ENCODE measurements at regions not wholly inside any gene's neighbourhood (a gene's known extent, or its start where the extent isn't known, plus 50 kb on each side); places are given as distances from the start of the nearest gene placed in this dataset.
"Not testable (repeated sequence)": the region's sequence is repeated elsewhere in the genome, so short reads cannot be mapped to it uniquely, and the experiment has no call there.

DNA sequence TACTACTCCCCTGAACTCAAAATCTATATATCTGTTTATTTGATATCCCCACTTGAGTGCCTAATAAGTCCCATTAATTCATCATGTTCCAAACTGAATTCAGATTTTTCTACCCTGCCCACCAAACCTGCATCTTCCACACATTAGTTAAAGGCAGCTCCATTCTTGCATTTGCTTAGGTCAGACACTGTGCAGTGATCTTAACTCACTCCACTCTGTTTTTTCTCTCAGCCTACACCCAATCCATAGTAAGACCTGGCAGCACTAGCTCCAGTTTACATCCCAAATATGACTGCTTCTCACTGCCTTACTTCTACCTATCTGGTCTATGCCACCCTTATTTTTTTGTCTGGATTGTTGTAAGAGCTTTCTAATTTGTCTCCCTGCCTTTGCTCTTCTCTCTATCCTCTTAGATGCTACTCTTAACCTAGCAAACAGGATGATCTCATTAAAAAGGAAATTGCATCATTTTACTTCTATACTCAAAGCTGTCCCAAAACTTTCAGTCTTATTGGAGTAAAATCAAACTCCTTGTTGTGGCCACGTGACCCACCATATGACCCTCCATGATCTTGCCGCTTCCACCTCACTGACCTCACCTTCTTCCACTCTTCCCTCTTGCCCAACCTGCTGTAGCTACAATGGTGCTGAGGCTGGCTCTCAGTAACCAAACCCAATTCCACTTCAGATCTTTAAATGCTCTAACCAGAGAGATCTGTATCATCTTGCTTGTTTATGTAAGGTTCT, 274.9 kb upstream of the FANCL start:
- no peak for DNase-seq (ENCODE audit: low read depth)

DNA sequence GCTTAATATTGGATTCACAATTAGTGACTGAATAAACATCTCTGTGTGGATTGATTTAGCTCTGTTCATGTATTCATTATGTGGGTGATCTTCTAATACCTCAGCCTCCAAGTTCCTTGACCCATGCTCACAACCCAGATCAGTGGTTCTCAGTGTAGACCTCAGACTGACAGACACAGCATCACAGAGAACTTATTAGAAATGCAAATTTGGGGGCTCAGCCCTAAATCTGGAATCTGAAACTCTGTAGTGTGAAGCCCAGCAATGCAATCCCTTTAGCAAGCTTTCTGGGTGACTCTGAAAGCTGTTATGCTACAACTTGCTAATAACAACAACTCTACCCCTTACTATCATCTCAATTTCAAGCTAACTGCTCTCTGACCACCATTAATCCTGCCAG, 273.1 kb upstream of the FANCL start:
- DNase-seq (ENCODE audit: low read depth), result no peak

DNA sequence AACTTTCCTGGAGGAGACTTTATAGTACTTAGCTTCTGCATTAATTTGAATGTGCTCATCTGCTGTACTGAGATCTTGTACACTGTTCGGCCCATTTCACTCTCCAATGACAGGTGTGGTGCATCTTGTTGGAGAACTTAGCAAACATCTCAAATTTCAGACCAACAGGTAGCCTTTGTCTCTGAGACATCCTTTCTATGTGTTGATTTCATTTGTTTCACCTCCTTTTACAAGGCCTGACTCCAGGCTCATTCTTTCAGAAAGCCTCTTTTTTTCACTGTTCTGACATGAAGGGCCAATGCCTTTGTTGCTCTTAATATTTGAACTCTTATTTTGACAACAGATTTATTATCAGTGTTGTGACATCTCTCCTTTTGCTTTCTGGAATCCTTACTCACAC, 271.8 kb upstream of the FANCL start:
- DNase-seq (ENCODE audit: low read depth), result no peak

DNA sequence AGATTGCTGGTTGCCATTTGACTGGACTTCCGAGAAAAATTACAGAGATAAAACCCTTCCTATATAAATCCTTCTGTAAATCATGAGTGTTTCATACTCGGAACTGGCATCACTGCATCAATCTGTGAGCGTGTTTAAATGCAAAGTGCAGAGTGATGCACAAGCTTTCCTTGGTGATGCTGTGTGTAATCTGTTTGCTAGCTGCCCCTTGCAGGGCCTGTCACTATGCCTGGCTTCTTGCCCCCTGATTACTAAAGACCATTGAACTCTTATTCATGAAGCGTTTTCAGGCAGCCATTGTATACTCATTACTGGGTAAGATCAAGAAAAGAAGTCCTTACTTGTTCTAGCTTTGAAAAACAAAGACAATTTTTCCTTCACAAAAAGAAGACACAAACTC, 266.9 kb upstream of the FANCL start:
- DNase-seq (ENCODE audit: low read depth), result no peak

DNA sequence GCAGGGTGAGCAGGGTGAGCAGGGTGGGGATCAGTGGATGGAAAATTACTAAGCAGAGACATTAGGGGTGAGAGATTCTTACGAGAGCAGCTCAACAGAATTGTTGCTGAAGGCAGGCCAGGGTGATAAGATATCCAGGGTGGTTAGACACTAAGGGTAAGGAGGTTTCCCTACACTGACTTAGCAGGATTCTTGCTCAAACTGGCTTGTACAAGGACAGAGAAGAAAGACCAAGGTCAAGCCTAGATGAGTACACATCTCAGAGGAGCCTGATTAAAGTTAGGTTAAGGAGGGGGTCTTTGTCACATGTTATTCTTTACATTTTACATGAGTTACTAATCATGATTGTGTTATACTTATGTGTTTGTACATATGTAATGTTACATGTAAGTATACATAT, 262.8 kb upstream of the FANCL start:
- no peak for DNase-seq (ENCODE audit: low read depth)

DNA sequence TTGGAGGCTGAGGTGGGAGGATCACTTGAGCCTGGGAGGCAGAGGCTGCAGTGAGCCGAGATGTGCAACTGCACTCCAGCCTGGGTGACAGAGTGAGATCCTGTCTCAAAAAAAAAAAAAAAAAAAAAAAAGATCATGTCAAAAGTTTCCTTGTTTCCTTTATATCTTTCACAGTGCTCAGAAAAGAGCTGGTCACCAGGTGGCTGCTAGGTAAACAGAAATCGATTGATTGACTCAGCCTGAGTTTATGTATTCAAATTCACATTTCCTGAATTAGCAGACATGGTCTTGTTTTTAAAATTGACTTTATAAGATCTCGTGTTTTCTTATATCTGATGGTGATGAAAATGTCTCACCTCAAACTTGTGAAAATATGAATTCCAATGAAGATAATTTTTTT, 261.8 kb upstream of the FANCL start:
- DNase-seq (ENCODE audit: low read depth), result no peak

DNA sequence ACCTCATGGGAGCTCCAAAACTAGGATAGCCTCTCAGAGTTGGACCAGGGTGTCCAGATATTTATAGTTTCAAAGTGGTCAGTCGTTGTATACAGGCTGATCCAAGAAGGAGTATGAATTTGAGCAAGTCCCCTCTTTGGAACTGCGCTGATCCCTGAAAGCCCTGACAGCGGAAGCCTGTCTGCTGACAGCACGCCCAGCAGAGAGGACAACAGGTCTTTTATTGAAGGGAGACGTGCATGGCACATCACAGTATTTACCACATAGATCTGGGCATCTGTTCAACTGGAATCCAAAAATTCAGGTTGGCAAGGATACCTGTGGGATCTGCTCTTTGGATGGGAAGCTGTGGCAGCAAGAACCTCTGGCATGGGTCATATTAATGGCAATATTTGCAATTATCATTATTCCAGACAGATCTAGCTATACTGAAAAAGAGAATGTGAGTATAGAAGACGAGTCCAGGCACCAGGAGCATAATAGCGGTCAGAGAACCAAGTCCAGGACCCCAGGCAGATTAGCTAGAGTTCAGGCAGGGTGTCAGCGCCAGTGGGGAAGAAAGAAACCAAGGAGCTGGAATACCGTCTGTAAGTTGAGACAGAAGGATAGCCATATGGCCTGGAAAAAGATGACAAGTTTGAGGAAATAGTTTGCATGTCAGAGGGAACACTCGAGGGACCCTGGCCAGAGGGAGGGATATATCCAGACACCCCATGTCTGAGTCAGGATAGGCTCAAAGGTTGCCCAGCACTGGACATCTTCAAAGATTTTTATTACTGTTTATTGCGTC, 260.4 kb upstream of the FANCL start:
- no peak for DNase-seq (ENCODE audit: low read depth)

DNA sequence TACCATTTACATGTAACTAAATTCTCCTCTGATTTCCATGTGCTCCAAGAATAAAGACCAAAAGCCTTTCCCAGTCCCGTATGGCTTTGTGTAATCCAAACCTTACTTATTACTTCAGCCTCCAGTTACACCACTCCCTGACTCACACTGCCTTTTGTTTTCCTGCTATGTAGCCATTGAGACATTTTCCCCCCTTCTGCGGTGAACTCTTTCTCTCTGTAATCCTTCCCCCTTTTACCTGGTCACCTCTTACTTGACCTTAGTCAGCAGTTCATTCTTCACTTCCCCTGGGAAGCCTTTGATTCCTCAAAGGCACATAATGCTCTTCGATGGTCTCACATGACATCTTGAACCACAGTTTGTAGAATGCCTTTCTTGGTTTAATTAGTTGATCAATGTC, 256.0 kb upstream of the FANCL start:
- DNase-seq (ENCODE audit: low read depth), result no peak

DNA sequence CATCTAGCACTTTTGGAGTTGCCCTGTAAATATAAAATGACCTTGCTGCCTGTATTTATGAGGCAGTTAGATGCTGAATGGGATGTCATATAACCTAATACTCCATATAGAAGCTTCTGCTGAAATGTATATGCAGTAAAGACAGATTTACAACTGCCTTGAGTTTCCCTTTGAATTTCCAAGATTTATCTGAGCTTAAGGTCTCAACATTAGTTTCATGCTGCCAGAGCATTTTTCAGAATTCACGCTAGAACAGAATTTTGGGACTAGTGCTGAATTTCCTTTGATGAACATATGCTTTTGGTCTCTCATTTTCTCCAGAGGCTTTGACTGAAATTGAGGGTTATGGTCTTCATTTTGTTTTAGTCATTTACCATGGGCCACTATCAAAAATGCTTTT, 254.7 kb upstream of the FANCL start:
- DNase-seq (ENCODE audit: low read depth), result no peak

DNA sequence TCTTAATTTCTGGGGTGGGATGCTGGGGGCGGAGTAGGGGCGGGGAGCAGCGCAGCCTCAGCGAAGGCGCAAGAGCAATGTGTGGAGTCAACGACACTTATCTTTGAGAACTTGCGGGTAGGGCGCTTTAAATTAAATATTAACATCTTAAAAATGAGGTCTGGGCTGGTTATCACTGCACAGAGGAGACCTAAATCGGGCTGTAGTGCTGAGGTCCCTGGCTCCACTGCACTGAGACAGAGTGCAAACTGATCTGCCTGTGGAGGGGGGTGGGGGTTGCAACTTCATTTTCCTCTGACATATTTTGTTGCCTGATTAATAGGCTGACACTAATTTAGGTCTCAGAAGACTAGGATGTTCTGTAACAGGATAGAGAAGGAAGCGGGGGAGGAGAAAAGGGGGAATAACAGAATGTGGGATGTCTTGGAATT, 253.0 kb upstream of the FANCL start:
- DNase-seq (ENCODE audit: low read depth), result no peak

DNA sequence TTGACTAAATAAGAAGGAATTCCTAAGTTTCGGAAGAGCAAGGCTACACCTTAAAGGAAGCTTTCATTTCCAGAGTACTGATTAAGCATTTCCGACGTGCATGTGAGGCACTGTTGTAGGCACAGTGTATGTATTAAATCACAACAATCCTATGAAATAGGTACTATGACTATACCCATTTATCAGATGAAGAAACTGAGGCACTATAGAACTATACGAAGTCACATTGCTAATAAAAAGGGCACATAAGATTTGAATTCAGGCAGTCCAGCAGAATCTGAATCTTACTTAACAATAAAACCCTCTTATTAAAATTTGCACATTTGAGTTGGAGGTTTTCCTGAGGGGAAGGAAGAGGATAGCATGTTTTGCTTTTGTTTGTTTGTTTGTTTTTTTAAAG, 243.5 kb upstream of the FANCL start:
- no peak for DNase-seq (ENCODE audit: low read depth)

DNA sequence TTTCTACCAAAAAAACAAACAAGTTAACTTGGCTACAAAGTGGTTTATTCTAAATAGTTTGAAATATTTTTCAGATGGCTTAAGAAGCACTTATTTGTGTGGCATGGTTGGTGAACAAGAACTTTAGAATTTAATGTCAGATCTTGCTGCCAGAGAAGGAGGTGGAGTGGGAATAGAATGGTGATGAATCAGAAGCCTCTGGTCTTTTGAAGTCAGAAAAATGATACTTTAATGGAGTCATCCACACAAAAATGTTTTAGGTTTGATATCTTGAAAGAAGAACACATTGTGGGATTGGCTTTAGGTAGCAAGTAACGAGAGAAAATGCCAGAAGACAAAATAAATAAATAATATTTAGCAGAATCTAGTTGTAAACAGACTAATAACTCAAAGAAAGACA, 243.1 kb upstream of the FANCL start:
- DNase-seq (ENCODE audit: low read depth), result no peak

DNA sequence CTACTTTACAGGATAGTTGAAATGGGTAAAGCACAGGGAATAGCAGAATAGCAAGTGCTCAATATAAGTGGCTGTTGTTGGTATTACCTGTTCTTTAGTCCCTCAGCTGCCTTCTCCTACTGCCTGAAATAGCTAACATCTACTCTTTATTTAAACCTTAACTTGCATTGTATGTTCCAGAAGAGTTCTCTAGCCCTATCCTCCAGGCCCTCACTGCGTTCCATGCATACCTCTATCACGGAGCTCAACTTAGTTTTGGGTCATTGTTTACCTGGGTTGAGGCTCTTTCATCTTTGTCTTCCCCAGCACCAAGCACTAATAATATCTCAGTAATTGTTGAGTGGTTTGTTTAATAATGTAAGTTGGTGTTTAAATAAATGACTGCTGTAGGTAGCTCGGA, 242.2 kb upstream of the FANCL start:
- DNase-seq (ENCODE audit: low read depth), result no peak

DNA sequence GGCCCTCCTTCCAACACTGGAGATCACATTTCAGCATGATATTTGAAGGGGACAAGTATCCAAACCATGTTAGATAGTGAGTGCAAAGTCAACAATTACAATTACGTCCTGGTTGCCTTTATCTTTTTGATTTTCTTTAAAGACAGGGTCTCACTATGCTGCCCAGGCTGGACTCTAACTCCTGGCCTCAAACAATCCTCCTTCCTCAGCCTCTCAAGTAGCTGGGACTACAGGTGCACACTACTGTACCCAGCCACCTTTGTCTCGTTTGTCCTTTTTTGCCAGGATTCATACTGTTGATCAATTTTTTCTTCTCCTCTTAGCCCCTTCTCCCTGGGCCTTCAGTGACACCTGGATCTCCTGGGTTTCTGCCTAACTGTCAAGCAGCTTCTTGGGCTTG, 240.5 kb upstream of the FANCL start:
- DNase-seq (ENCODE audit: low read depth), result no peak

DNA sequence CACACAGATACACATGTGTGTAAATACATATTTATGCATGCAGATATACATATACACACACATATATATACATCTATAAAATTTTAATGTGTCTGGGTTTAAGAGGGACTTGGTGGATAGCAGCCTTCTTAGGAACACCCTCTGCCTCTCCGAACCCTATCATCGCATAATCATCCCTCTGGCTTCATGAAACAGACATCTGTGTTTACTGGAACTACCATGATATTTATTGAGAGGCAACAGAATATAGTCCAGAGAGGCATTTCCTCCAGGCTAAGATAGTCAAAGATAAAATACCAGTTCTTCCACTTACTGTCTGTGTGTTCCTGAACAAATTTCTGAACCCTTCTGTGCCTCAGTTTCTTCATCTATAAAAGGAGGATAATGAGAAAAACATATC, 239.0 kb upstream of the FANCL start:
- no peak for DNase-seq (ENCODE audit: low read depth)

DNA sequence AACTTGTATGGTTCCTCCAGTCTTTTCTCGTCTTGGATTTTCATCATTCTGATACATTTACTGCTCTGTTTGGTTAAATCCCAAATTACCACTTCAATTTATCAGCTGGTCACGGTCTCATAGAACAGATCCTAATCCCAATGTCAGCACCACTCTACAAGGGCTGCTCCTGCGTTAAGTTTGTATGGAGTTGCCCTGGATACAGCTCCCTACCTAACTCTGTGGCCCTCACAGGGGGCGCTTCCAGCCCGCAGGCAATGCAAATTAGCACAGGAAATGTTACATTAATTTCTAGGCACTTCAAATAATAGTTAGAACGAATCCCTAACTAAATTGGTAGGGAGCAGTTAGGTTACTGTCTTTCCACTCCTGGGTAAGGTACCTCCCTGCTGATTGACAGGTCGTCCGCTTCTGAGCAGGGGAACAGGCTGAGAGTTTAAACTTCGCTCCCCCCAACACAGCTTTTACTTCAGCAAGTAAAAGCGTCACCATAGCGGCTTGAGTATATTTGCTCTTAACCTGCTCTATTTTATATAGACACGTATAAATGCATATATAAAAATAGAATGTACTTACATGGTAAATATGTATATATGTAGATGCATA, 238.5 kb upstream of the FANCL start:
- no peak for DNase-seq (ENCODE audit: low read depth)

DNA sequence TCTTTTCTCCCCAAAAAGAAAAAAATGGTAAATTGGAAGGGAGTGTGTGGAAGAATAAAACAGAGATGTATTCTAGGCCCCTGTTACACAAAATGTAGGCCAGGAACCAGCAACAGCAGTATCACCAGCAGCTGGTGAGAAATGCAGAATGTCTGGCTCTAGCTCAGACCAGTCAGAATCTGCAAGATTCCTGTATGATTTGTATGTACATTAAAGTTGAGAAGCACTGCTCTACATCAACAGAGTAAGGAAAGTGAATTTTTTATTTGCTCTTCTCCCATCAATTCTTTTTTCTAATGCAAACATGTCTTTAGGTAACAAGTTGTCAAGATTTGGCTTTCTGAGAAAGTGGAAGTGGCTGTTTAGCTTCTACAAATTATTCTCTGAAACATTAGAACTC, 235.4 kb upstream of the FANCL start:
- DNase-seq (ENCODE audit: low read depth), result no peak

DNA sequence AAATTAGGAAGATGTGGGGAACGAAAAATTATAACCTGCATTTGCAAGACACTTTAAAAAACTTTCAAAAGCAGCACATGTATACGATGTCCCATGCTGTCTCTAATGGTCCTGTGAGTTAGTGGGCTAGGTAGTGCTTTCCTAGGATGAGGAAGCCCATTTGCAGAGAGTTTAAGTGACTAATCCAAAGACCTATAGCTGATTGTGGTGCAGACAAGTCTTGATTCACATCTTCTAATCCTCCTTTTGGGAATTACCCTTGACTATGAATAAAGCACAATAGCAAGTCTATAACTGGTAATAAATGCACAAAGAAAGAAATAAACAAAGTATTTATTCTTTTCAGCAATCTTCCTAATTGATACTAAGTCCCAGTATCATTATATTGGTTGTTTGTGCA, 234.6 kb upstream of the FANCL start:
- no peak for DNase-seq (ENCODE audit: low read depth)

DNA sequence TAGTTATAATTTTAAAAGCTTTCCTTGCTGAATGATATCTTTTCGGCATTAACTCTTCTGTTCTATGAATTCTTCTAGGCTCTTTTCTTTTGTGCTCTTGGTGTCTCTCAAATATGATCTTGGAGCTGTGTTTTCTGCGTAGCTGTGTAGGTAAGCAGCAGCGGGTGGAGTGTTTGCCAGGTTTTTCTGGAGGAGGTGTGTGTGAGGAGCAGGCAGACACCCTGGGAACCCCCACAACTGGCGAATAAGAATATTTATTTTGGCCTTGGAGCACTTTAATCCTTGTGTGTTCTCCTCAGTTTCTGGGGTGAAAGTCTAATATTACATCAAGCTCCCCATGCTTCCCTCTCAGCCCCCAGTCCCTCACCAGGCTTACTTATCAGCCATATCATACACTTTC, 232.0 kb upstream of the FANCL start:
- DNase-seq (ENCODE audit: low read depth), result no peak

DNA sequence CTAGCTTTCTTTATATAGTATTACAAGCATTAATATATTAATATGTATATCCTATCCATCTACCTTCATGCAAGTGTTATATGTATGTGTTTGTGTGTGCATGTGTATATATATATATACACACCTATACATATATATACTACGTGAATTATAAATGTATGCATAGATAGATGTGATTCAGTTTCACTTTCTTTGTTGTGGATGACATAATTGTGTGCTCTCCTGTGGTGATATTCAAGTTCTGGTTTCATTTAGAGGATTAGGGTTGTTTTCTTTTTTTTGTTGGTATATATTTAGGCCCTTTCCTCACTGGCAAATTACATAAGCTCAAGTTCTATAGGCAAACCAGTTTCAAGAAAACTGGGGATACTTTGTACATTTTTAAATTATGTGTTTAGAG, 225.7 kb upstream of the FANCL start:
- DNase-seq (ENCODE audit: low read depth), result no peak

DNA sequence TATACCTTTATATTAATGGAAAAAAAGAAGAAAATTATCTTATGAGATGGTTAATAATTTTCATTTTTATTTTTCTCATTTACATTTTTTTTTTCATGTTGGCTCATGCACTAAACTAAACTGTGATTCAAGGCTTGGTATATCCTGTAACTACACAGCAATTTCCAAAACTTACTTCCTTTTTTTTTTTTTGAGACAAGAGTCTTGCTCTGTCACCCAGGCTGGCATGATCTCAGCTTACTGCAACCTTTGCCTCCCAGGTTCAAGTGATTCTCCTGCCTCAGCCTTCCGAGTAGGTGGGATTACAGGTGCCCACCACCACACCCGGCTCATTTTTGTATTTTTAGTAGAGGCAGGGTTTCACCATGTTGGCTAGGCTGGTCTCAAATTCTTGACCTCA, 224.9 kb upstream of the FANCL start:
- not testable (repeated sequence) for DNase-seq (ENCODE audit: low read depth)

DNA sequence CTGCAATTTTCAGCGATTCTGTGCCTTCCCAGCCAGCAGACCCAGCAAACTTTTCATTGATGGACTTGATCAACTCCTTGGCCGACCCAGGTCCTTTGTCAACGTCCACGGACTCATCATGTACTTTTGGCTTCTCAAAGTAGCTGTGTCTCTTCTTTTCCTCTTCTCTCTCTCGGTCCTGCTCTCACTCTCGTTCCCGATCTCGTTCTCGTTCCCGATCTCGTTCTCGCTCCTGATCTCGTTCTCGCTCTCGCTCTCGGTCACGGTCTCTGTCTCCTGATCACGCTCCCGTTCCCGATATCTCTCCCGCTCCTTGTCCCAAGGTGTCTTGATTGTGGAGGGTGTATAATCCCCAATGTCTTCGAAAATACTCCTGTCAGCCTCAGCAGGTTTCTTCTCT, 219.5 kb upstream of the FANCL start:
- no peak for DNase-seq (ENCODE audit: low read depth)
